Panc1 (cell line): ENCODE measurements at regions not wholly inside any gene's neighbourhood (a gene's known extent, or its start where the extent isn't known, plus 50 kb on each side); places are given as distances from the start of the nearest gene placed in this dataset.

Experiments
- ATAC-seq: fragments of 200-7000 bp; cut with Tn5 transposase; 2 replicates; pipeline ENCODE4 v1.9.1; 2020; ENCODE audit warnings: mild to moderate bottlenecking, moderate library complexity
- BruUV-seq: library from RNA; stranded (reverse); fragments of 400-500 nt; replicated peaks from 2 replicates; lab custom pipeline; 2021; lab: Mats Ljungman, UMichigan
- CTCF ChIA-PET: fragments of 300-600 bp; sonication (Branson Sonifier 250); formaldehyde crosslinking; loops from one replicate; lab custom pipeline; 2022; ENCODE audit warnings: antibody characterized with exemption; lab: Charles Lee
- POLR2A ChIA-PET: fragments of 300-600 bp; sonication (Branson Sonifier 250); formaldehyde crosslinking; loops from one replicate; lab custom pipeline; 2022; ENCODE audit warnings: antibody characterized with exemption; lab: Charles Lee
- DNase-seq: peaks from one replicate; pipeline ENCODE4 v3.0.0-alpha.2; 2010; ENCODE audit warnings: low read depth, low spot score
- H3K27ac ChIP-seq: 2 replicates; pipeline ENCODE4 v1.5.1; 2011; ENCODE audit warnings: mild to moderate bottlenecking, low read length, inconsistent platforms
- H3K27me3 ChIP-seq: fragments of 200-500 bp; sonication (Bioruptor generic); 2 replicates; pipeline ENCODE4 v1.6.0; 2014; ENCODE audit warnings: low read length, inconsistent platforms; ENCODE audit not compliant: control insufficient read depth, insufficient read depth
- H3K36me3 ChIP-seq: fragments of 200-500 bp; sonication (Bioruptor generic); 2 replicates; pipeline ENCODE4 v1.5.1; 2014; ENCODE audit warnings: inconsistent platforms, mild to moderate bottlenecking, low read length, moderate library complexity; ENCODE audit not compliant: control insufficient read depth, insufficient read depth
- H3K4me1 ChIP-seq: 2 replicates; pipeline ENCODE4 v1.5.1; 2011; ENCODE audit warnings: inconsistent platforms, mild to moderate bottlenecking, low read length, moderate library complexity; ENCODE audit not compliant: control insufficient read depth, insufficient read depth
- H3K4me3 ChIP-seq, 2 experiments: 2 replicates each; pipeline ENCODE4 v1.5.1; 2011 to 2012; ENCODE audit warnings: low read depth in 2 of 2, low read length in 2 of 2, mild to moderate bottlenecking in 2 of 2, inconsistent platforms in 1 of 2, moderate library complexity in 1 of 2
- H3K9me3 ChIP-seq: fragments of 200-500 bp; sonication (Bioruptor generic); 2 replicates; pipeline ENCODE4 v1.5.1; 2014; ENCODE audit warnings: low read depth, mild to moderate bottlenecking, inconsistent platforms, low read length, moderate library complexity; ENCODE audit not compliant: control insufficient read depth, insufficient read depth
- CTCF ChIP-seq: fragments of 450-650 bp; IDR thresholded peaks from 2 replicates; pipeline ENCODE4 v1.5.1; 2017; ENCODE audit warnings: mild to moderate bottlenecking
- POLR2AphosphoS5 ChIP-seq: IDR thresholded peaks from 2 replicates; pipeline ENCODE4 v1.6.1; 2012; ENCODE audit warnings: mild to moderate bottlenecking, low read depth, low read length, moderate library complexity
- SIN3A ChIP-seq: IDR thresholded peaks from 2 replicates; pipeline ENCODE4 v1.6.1; 2012; ENCODE audit warnings: low read depth, mild to moderate bottlenecking, low read length, moderate library complexity, borderline replicate concordance; ENCODE audit not compliant: insufficient read depth
- TCF7L2 ChIP-seq: IDR thresholded peaks from 2 replicates; pipeline ENCODE4 v1.6.1; 2011; ENCODE audit warnings: mild to moderate bottlenecking, low read depth, low read length, inconsistent platforms
- in situ Hi-C: cut with HindIII; loops from 2 replicates; pipeline ENCODE4 v1.10.0; 2016; ENCODE audit warnings: low sequenced_read_pairs, low pct_unique_long_range_greater_than_20kb
- intact Hi-C: fragments of 100-400 bp; cut with micrococcal nuclease; formaldehyde crosslinking; loops from one replicate; pipeline ENCODE4 v1.10.0; 2022; ENCODE audit not compliant: unreplicated experiment
- TF ChIP-seq, protein P1 (sequence below), 2 experiments: IDR thresholded peaks; 2 replicates each; pipeline ENCODE4 v1.6.1; 2011 to 2012; ENCODE audit warnings: low read depth in 2 of 2, control low read depth in 1 of 2, low read length in 1 of 2, mild to moderate bottlenecking in 1 of 2, moderate library complexity in 1 of 2; ENCODE audit not compliant: insufficient read depth in 1 of 2

DNA sequence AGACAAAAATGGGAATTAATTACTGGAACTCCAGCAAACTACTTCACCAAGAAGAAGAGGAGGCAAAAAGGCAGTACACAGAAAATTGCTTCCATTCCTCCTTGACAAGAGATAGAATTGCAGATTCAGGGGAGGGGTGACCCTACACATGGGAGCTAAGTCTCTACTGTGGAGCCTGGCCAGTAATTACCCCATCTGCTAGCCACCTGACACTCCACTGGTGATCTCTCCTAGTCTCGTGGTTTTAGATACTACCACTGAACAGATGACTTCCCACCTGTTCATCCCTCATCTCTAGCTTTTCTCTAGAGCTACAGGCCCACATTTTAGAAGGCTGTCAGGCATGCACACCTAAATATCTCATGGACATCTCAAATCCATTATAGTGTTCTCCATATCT is 224.3 kb upstream of the NR2F2 start:
- no peaks in the 10 kb centered on the region for H3K9me3 ChIP-seq
- no peak overlapping the region for H3K4me3 ChIP-seq
- no peak for ATAC-seq
- BruUV-seq, result no TSS peak
- in situ Hi-C loops (no loop called here), intact Hi-C loops (no loop called here)
- no peak overlapping the region for H3K27ac ChIP-seq
- CTCF ChIA-PET, result interaction anchor here (0.6 kb wide), 1 partner anchor 41 kb away, joined by 5 read pairs; no protein-coding TSS in a partner anchor
- POLR2A ChIA-PET, result no interaction called here
- no peaks in the 10 kb centered on the region for H3K36me3 ChIP-seq
- no peak for DNase-seq
- TF ChIP-seq TCF7L2 (no peak), CTCF (no peak), SIN3A (no peak), POLR2AphosphoS5 (no peak)
- TF ChIP-seq, protein P1, sequence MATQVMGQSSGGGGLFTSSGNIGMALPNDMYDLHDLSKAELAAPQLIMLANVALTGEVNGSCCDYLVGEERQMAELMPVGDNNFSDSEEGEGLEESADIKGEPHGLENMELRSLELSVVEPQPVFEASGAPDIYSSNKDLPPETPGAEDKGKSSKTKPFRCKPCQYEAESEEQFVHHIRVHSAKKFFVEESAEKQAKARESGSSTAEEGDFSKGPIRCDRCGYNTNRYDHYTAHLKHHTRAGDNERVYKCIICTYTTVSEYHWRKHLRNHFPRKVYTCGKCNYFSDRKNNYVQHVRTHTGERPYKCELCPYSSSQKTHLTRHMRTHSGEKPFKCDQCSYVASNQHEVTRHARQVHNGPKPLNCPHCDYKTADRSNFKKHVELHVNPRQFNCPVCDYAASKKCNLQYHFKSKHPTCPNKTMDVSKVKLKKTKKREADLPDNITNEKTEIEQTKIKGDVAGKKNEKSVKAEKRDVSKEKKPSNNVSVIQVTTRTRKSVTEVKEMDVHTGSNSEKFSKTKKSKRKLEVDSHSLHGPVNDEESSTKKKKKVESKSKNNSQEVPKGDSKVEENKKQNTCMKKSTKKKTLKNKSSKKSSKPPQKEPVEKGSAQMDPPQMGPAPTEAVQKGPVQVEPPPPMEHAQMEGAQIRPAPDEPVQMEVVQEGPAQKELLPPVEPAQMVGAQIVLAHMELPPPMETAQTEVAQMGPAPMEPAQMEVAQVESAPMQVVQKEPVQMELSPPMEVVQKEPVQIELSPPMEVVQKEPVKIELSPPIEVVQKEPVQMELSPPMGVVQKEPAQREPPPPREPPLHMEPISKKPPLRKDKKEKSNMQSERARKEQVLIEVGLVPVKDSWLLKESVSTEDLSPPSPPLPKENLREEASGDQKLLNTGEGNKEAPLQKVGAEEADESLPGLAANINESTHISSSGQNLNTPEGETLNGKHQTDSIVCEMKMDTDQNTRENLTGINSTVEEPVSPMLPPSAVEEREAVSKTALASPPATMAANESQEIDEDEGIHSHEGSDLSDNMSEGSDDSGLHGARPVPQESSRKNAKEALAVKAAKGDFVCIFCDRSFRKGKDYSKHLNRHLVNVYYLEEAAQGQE (IDR thresholded peaks at IDR 0.05; ENCODE audit: insufficient read depth in 1 of 2, low read depth in 2 of 2, low read length in 1 of 2), result no peak
- H3K27me3 ChIP-seq, result no peaks in the 10 kb centered on the region
- no peaks in the 10 kb centered on the region for H3K4me1 ChIP-seq

DNA sequence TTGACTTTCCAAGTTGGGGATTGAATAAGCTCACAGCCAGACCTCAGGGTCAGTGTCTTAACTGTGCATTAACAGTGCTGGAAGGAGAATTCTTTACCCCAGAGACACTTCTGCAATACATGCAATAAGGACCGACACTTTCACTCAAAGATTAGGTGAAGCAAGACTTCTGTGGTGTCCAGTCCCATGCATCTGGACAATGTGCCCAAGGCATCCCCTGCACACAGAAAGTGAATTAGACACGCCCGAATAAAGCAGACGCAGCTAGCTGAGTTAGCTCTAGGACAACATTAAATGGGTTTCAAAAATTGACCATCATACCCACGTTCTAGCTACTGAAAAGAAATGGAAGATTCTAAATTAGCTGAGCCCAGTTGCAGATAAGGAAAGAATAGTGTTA is 223.9 kb upstream of the NR2F2 start:
- Histone ChIP-seq H3K27me3 (no peaks in the 10 kb centered on the region), H3K9me3 (no peaks in the 10 kb centered on the region), H3K4me1 (no peaks in the 10 kb centered on the region), H3K4me3 (no peak overlapping the region), H3K27ac (no peak overlapping the region), H3K36me3 (no peaks in the 10 kb centered on the region)
- CTCF ChIA-PET, result interaction anchor here (0.6 kb wide), 1 partner anchor 41 kb away, joined by 5 read pairs; no protein-coding TSS in a partner anchor
- POLR2A ChIA-PET, result no interaction called here
- no TSS peak for BruUV-seq
- DNase-seq (no peak), ATAC-seq (no peak)
- intact Hi-C loops, result no loop called here
- in situ Hi-C loops, result no loop called here
- TF ChIP-seq, protein P1 (IDR thresholded peaks at IDR 0.05; ENCODE audit: insufficient read depth in 1 of 2, low read depth in 2 of 2, low read length in 1 of 2), result no peak
